Large intestine (tissue), 3 donors: ENCODE measurements at regions not wholly inside any gene's neighbourhood (a gene's known extent, or its start where the extent isn't known, plus 50 kb on each side); places are given as distances from the start of the nearest gene placed in this dataset.

Experiments used
- DNase-seq, 2 donors: peaks; one replicate each; pipeline versions ENCODE4 v3.0.0 to v3.0.0-alpha.2; 2013
- H3K27ac ChIP-seq: one replicate; pipeline ENCODE4 v1.5.1; 2013; ENCODE audit warnings: low read length
- H3K27me3 ChIP-seq: 2 replicates; pipeline ENCODE4 v1.6.1; 2013; ENCODE audit warnings: low read length; ENCODE audit not compliant: control insufficient read depth, insufficient read depth
- H3K36me3 ChIP-seq: 2 replicates; pipeline ENCODE4 v1.6.1; 2013; ENCODE audit warnings: low read length; ENCODE audit not compliant: control insufficient read depth, insufficient read depth
- H3K4me1 ChIP-seq: one replicate; pipeline ENCODE4 v1.6.1; 2013; ENCODE audit warnings: low read length; ENCODE audit not compliant: control insufficient read depth, insufficient read depth
- H3K4me3 ChIP-seq: one replicate; pipeline ENCODE4 v1.5.1; 2013; ENCODE audit warnings: low read length
- H3K9me3 ChIP-seq: one replicate; pipeline ENCODE4 v1.6.1; 2013; ENCODE audit warnings: mild to moderate bottlenecking, low read depth, low read length, moderate library complexity; ENCODE audit not compliant: control insufficient read depth
- WGBS: methylation state at CpG from one replicate; pipeline ENCODE4 v1.1.5; 2013; ENCODE audit warnings: low lambda C conversion rate; ENCODE audit not compliant: insufficient coverage; 5-methylcytosine and 5-hydroxymethylcytosine counted together

- no peak overlapping the region for H3K4me3 ChIP-seq
- DNase-seq, result no peak
- H3K27ac ChIP-seq, result no peak overlapping the region
Measured at GRCh38 chrX:95675011-95675410, 1009.6 kb upstream of the DIAPH2 start.

GRCh38 chrX:95675794-95676193 is 1008.8 kb upstream of the DIAPH2 start:
- Histone ChIP-seq H3K36me3 (no peaks in the 10 kb centered on the region), H3K9me3 (no peaks in the 10 kb centered on the region), H3K27ac (no peak overlapping the region), H3K27me3 (no peaks in the 10 kb centered on the region), H3K4me1 (no peaks in the 10 kb centered on the region), H3K4me3 (no peak overlapping the region)
- no peak for DNase-seq
- WGBS, result no CpG with 5 or more reads among the region's 3 CpGs

More at GRCh38 chrX:95675011-95675410, 1009.6 kb upstream of the DIAPH2 start:
- no peaks in the 10 kb centered on the region for H3K27me3 ChIP-seq
- H3K4me1 ChIP-seq, result no peaks in the 10 kb centered on the region
- no peaks in the 10 kb centered on the region for H3K36me3 ChIP-seq
- WGBS, result no CpG with 5 or more reads among the region's 2 CpGs
- no peaks in the 10 kb centered on the region for H3K9me3 ChIP-seq

GRCh38 chrX:95678679-95679078 is 1006.0 kb upstream of the DIAPH2 start:
- Histone ChIP-seq H3K36me3 (no peaks in the 10 kb centered on the region), H3K4me1 (no peaks in the 10 kb centered on the region)
- WGBS, result no CpG with 5 or more reads among the region's 4 CpGs

GRCh38 chrX:95693365-95693764 is 991.3 kb upstream of the DIAPH2 start:
- Histone ChIP-seq H3K9me3 (no peaks in the 10 kb centered on the region), H3K27ac (no peak overlapping the region), H3K36me3 (no peaks in the 10 kb centered on the region), H3K27me3 (no peaks in the 10 kb centered on the region), H3K4me1 (no peaks in the 10 kb centered on the region), H3K4me3 (no peak overlapping the region)
- WGBS, result no CpG with 5 or more reads among the region's 2 CpGs
- DNase-seq, result no peak

More at GRCh38 chrX:95678679-95679078, 1006.0 kb upstream of the DIAPH2 start:
- no peaks in the 10 kb centered on the region for H3K27me3 ChIP-seq
- H3K4me3 ChIP-seq, result no peak overlapping the region
- DNase-seq, result no peak
- H3K27ac ChIP-seq, result no peak overlapping the region
- no peaks in the 10 kb centered on the region for H3K9me3 ChIP-seq

GRCh38 chrX:95703696-95704095 is 980.9 kb upstream of the DIAPH2 start:
- H3K4me1 ChIP-seq, result no peaks in the 10 kb centered on the region
- H3K36me3 ChIP-seq, result no peaks in the 10 kb centered on the region
- WGBS, result no CpG with 5 or more reads among the region's 1 CpG
- H3K9me3 ChIP-seq, result no peaks in the 10 kb centered on the region
- H3K4me3 ChIP-seq, result no peak overlapping the region
- no peak overlapping the region for H3K27ac ChIP-seq
- no peaks in the 10 kb centered on the region for H3K27me3 ChIP-seq
- DNase-seq, result no peak

GRCh38 chrX:95716841-95717240 is 967.8 kb upstream of the DIAPH2 start:
- Histone ChIP-seq H3K36me3 (no peaks in the 10 kb centered on the region), H3K4me3 (no peak overlapping the region), H3K4me1 (no peaks in the 10 kb centered on the region), H3K9me3 (no peaks in the 10 kb centered on the region), H3K27me3 (no peaks in the 10 kb centered on the region), H3K27ac (no peak overlapping the region)
- WGBS, result no CpG with 5 or more reads among the region's 4 CpGs
- no peak for DNase-seq

GRCh38 chrX:95718746-95719145 is 965.9 kb upstream of the DIAPH2 start:
- DNase-seq, result no peak
- Histone ChIP-seq H3K4me1 (no peaks in the 10 kb centered on the region), H3K27ac (no peak overlapping the region), H3K36me3 (no peaks in the 10 kb centered on the region), H3K27me3 (no peaks in the 10 kb centered on the region), H3K4me3 (no peak overlapping the region), H3K9me3 (no peaks in the 10 kb centered on the region)
- WGBS, result 80% methylated on average over 1 of the region's 4 CpGs

GRCh38 chrX:95721011-95721410 is 963.6 kb upstream of the DIAPH2 start:
- no CpG with 5 or more reads among the region's 4 CpGs for WGBS
- no peaks in the 10 kb centered on the region for H3K9me3 ChIP-seq

GRCh38 chrX:95728446-95728845 is 956.2 kb upstream of the DIAPH2 start:
- Histone ChIP-seq H3K27ac (no peak overlapping the region), H3K9me3 (no peaks in the 10 kb centered on the region), H3K4me3 (no peak overlapping the region), H3K4me1 (no peaks in the 10 kb centered on the region), H3K36me3 (no peaks in the 10 kb centered on the region), H3K27me3 (no peaks in the 10 kb centered on the region)
- DNase-seq, result no peak
- WGBS, result no CpG with 5 or more reads among the region's 1 CpG

More at GRCh38 chrX:95721011-95721410, 963.6 kb upstream of the DIAPH2 start:
- no peaks in the 10 kb centered on the region for H3K4me1 ChIP-seq
- DNase-seq, result no peak
- H3K4me3 ChIP-seq, result no peak overlapping the region
- H3K36me3 ChIP-seq, result no peaks in the 10 kb centered on the region
- no peak overlapping the region for H3K27ac ChIP-seq
- no peaks in the 10 kb centered on the region for H3K27me3 ChIP-seq

GRCh38 chrX:95729401-95729800 is 955.2 kb upstream of the DIAPH2 start:
- DNase-seq, result no peak
- Histone ChIP-seq H3K27me3 (no peaks in the 10 kb centered on the region), H3K4me3 (no peak overlapping the region)

GRCh38 chrX:95733426-95733825 is 951.2 kb upstream of the DIAPH2 start:
- Histone ChIP-seq H3K4me1 (no peaks in the 10 kb centered on the region), H3K9me3 (no peaks in the 10 kb centered on the region), H3K36me3 (no peaks in the 10 kb centered on the region), H3K27me3 (no peaks in the 10 kb centered on the region), H3K27ac (no peak overlapping the region), H3K4me3 (no peak overlapping the region)
- DNase-seq, result no peak
- WGBS, result no CpG with 5 or more reads among the region's 3 CpGs

More at GRCh38 chrX:95729401-95729800, 955.2 kb upstream of the DIAPH2 start:
- Histone ChIP-seq H3K9me3 (no peaks in the 10 kb centered on the region), H3K36me3 (no peaks in the 10 kb centered on the region), H3K27ac (no peak overlapping the region), H3K4me1 (no peaks in the 10 kb centered on the region)
- WGBS, result no CpG with 5 or more reads among the region's 3 CpGs
